ENCODE measurements at regions not wholly inside any gene's neighbourhood (a gene's known extent, or its start where the extent isn't known, plus 50 kb on each side); places are given as distances from the start of the nearest gene placed in this dataset.

- H3K27me3 Mint-ChIP-seq: no peaks in the 10 kb centered on the region
- no peak overlapping the region for H3K4me3 Mint-ChIP-seq
- no peak overlapping the region for H3K27ac Mint-ChIP-seq
- no peaks in the 10 kb centered on the region for H3K36me3 Mint-ChIP-seq
- no peaks in the 10 kb centered on the region for H3K9me3 Mint-ChIP-seq (ENCODE audit: low read depth)
- H3K4me1 Mint-ChIP-seq (ENCODE audit: low read depth): peaks cover 19% of the 10 kb centered on the region
These were observed 175.5 kb upstream of the SHH start for GRCh38 chr7:155987681-155988235.

- no peak overlapping the region for H3K27ac Mint-ChIP-seq
- H3K36me3 Mint-ChIP-seq: no peaks in the 10 kb centered on the region
- H3K4me3 Mint-ChIP-seq: no peak overlapping the region
- H3K4me1 Mint-ChIP-seq (ENCODE audit: low read depth): peaks cover 9% of the 10 kb centered on the region
- H3K9me3 Mint-ChIP-seq (ENCODE audit: low read depth): no peaks in the 10 kb centered on the region
- H3K27me3 Mint-ChIP-seq: no peaks in the 10 kb centered on the region
These were observed 174.4 kb upstream of the SHH start for GRCh38 chr7:155986497-155987160.

- H3K4me3 Mint-ChIP-seq: no peak overlapping the region
- H3K27me3 Mint-ChIP-seq: no peaks in the 10 kb centered on the region
- H3K9me3 Mint-ChIP-seq (ENCODE audit: low read depth): no peaks in the 10 kb centered on the region
- H3K36me3 Mint-ChIP-seq: no peaks in the 10 kb centered on the region
- no peak overlapping the region for H3K27ac Mint-ChIP-seq
- H3K4me1 Mint-ChIP-seq (ENCODE audit: low read depth): peaks cover 7% of the 10 kb centered on the region
These were observed 173.4 kb upstream of the SHH start for GRCh38 chr7:155985518-155986250.

- no peaks in the 10 kb centered on the region for H3K9me3 Mint-ChIP-seq (ENCODE audit: low read depth)
- no peaks in the 10 kb centered on the region for H3K36me3 Mint-ChIP-seq
- H3K4me1 Mint-ChIP-seq (ENCODE audit: low read depth): peaks cover 7% of the 10 kb centered on the region
- H3K4me3 Mint-ChIP-seq: no peak overlapping the region
- no peaks in the 10 kb centered on the region for H3K27me3 Mint-ChIP-seq
- no peak overlapping the region for H3K27ac Mint-ChIP-seq
These were observed 172.5 kb upstream of the SHH start for GRCh38 chr7:155984609-155985405.

- no peak overlapping the region for H3K4me3 Mint-ChIP-seq
- H3K27me3 Mint-ChIP-seq: no peaks in the 10 kb centered on the region
- H3K9me3 Mint-ChIP-seq (ENCODE audit: low read depth): no peaks in the 10 kb centered on the region
- H3K27ac Mint-ChIP-seq: no peak overlapping the region
- peaks cover 7% of the 10 kb centered on the region for H3K4me1 Mint-ChIP-seq (ENCODE audit: low read depth)
- H3K36me3 Mint-ChIP-seq: no peaks in the 10 kb centered on the region
These were observed 171.8 kb upstream of the SHH start for GRCh38 chr7:155984028-155984580.

GRCh38 chr7:155983176-155983815 is 171.0 kb upstream of the SHH start:
- Mint-ChIP-seq H3K27me3 (no peaks in the 10 kb centered on the region), H3K9me3 (ENCODE audit: low read depth) (no peaks in the 10 kb centered on the region), H3K36me3 (no peaks in the 10 kb centered on the region), H3K27ac (no peak overlapping the region), H3K4me3 (no peak overlapping the region), H3K4me1 (ENCODE audit: low read depth) (peaks cover 4% of the 10 kb centered on the region)

- H3K27me3 Mint-ChIP-seq: no peaks in the 10 kb centered on the region
- H3K4me3 Mint-ChIP-seq: no peak overlapping the region
- H3K4me1 Mint-ChIP-seq (ENCODE audit: low read depth): no peaks in the 10 kb centered on the region
- H3K9me3 Mint-ChIP-seq (ENCODE audit: low read depth): no peaks in the 10 kb centered on the region
- no peak overlapping the region for H3K27ac Mint-ChIP-seq
- no peaks in the 10 kb centered on the region for H3K36me3 Mint-ChIP-seq
These were observed 169.4 kb upstream of the SHH start for GRCh38 chr7:155981703-155982102.

- Mint-ChIP-seq H3K4me1 (ENCODE audit: low read depth) (no peaks in the 10 kb centered on the region), H3K27ac (no peak overlapping the region), H3K27me3 (no peaks in the 10 kb centered on the region), H3K36me3 (no peaks in the 10 kb centered on the region), H3K4me3 (no peak overlapping the region), H3K9me3 (ENCODE audit: low read depth) (no peaks in the 10 kb centered on the region)
These were observed 168.6 kb upstream of the SHH start for GRCh38 chr7:155980841-155981240.

- no peaks in the 10 kb centered on the region for H3K27me3 Mint-ChIP-seq
- H3K36me3 Mint-ChIP-seq: no peaks in the 10 kb centered on the region
- no peaks in the 10 kb centered on the region for H3K9me3 Mint-ChIP-seq (ENCODE audit: low read depth)
- H3K27ac Mint-ChIP-seq: no peak overlapping the region
- H3K4me3 Mint-ChIP-seq: no peak overlapping the region
- no peaks in the 10 kb centered on the region for H3K4me1 Mint-ChIP-seq (ENCODE audit: low read depth)
These were observed 167.7 kb upstream of the SHH start for GRCh38 chr7:155979994-155980393.

- no peak overlapping the region for H3K27ac Mint-ChIP-seq
- no peaks in the 10 kb centered on the region for H3K9me3 Mint-ChIP-seq (ENCODE audit: low read depth)
- no peaks in the 10 kb centered on the region for H3K36me3 Mint-ChIP-seq
- H3K4me1 Mint-ChIP-seq (ENCODE audit: low read depth): no peaks in the 10 kb centered on the region
- no peak overlapping the region for H3K4me3 Mint-ChIP-seq
- no peaks in the 10 kb centered on the region for H3K27me3 Mint-ChIP-seq
These were observed 167.3 kb upstream of the SHH start for GRCh38 chr7:155979566-155979965.

GRCh38 chr7:155975490-155975889 is 163.2 kb upstream of the SHH start:
- Mint-ChIP-seq H3K27me3 (no peaks in the 10 kb centered on the region), H3K27ac (no peak overlapping the region), H3K36me3 (no peaks in the 10 kb centered on the region), H3K4me1 (ENCODE audit: low read depth) (peaks cover 6% of the 10 kb centered on the region), H3K9me3 (ENCODE audit: low read depth) (no peaks in the 10 kb centered on the region), H3K4me3 (no peak overlapping the region)

- Mint-ChIP-seq H3K27me3 (no peaks in the 10 kb centered on the region), H3K36me3 (no peaks in the 10 kb centered on the region), H3K4me3 (no peak overlapping the region), H3K9me3 (ENCODE audit: low read depth) (no peaks in the 10 kb centered on the region), H3K27ac (no peak overlapping the region), H3K4me1 (ENCODE audit: low read depth) (peaks cover 9% of the 10 kb centered on the region)
These were observed 162.1 kb upstream of the SHH start for GRCh38 chr7:155974186-155974897.

GRCh38 chr7:155973451-155973997 is 161.3 kb upstream of the SHH start:
- Mint-ChIP-seq H3K27me3 (no peaks in the 10 kb centered on the region), H3K4me1 (ENCODE audit: low read depth) (peaks cover 9% of the 10 kb centered on the region), H3K9me3 (ENCODE audit: low read depth) (no peaks in the 10 kb centered on the region), H3K36me3 (no peaks in the 10 kb centered on the region), H3K27ac (no peak overlapping the region), H3K4me3 (no peak overlapping the region)
